Mesendoderm (in vitro differentiated cells): ENCODE measurements at regions not wholly inside any gene's neighbourhood (a gene's known extent, or its start where the extent isn't known, plus 50 kb on each side); places are given as distances from the start of the nearest gene placed in this dataset.

Source experiments
- DNase-seq: peaks from one replicate; pipeline ENCODE4 v3.0.0; 2013
- H2AK5ac ChIP-seq: 2 replicates; pipeline ENCODE4 v1.6.1; 2013; ENCODE audit warnings: low read length, inconsistent platforms
- H2BK120ac ChIP-seq: 2 replicates; pipeline ENCODE4 v1.6.1; 2013; ENCODE audit warnings: low read depth, mild to moderate bottlenecking, low read length, moderate library complexity, mixed read lengths
- H2BK15ac ChIP-seq: replicated peaks from 2 replicates; pipeline ENCODE4 v1.6.1; 2013; ENCODE audit warnings: low read depth, mild to moderate bottlenecking, moderate library complexity
- H2BK5ac ChIP-seq: 2 replicates; pipeline ENCODE4 v1.6.1; 2013; ENCODE audit warnings: low read length, inconsistent platforms
- H3K18ac ChIP-seq: 2 replicates; pipeline ENCODE4 v1.6.1; 2013; ENCODE audit warnings: mild to moderate bottlenecking, low read length, mixed read lengths
- H3K23ac ChIP-seq: one replicate; pipeline ENCODE4 v1.6.1; 2013; ENCODE audit warnings: low read length
- H3K27ac ChIP-seq: 2 replicates; pipeline ENCODE4 v1.5.1; 2013; ENCODE audit warnings: low read depth, mild to moderate bottlenecking, inconsistent platforms, low read length, moderate library complexity
- H3K27me3 ChIP-seq: 2 replicates; pipeline ENCODE4 v1.6.1; 2013; ENCODE audit warnings: low read length, control low read depth, mild to moderate bottlenecking, inconsistent platforms; ENCODE audit not compliant: insufficient read depth, poor library complexity
- H3K36me3 ChIP-seq: 2 replicates; pipeline ENCODE4 v1.6.1; 2013; ENCODE audit warnings: low read length, inconsistent platforms; ENCODE audit not compliant: control insufficient read depth, insufficient read depth
- H3K4ac ChIP-seq: one replicate; pipeline ENCODE4 v1.6.1; 2013; ENCODE audit warnings: low read depth, mild to moderate bottlenecking, low read length, moderate library complexity
- H3K4me1 ChIP-seq: 2 replicates; pipeline ENCODE4 v1.6.1; 2013; ENCODE audit warnings: low read depth, low read length, inconsistent platforms; ENCODE audit not compliant: control insufficient read depth
- H3K4me2 ChIP-seq: 2 replicates; pipeline ENCODE4 v1.6.1; 2013; ENCODE audit warnings: low read length
- H3K4me3 ChIP-seq: 2 replicates; pipeline ENCODE4 v1.5.1; 2013; ENCODE audit warnings: mild to moderate bottlenecking, low read length
- H3K56ac ChIP-seq: one replicate; pipeline ENCODE4 v1.6.1; 2013; ENCODE audit warnings: low read length
- H3K79me1 ChIP-seq: 2 replicates; pipeline ENCODE4 v1.6.1; 2013; ENCODE audit warnings: low read length, inconsistent platforms
- H3K79me2 ChIP-seq: 2 replicates; pipeline ENCODE4 v1.6.1; 2013; ENCODE audit warnings: mild to moderate bottlenecking, low read length; ENCODE audit not compliant: control insufficient read depth, insufficient read depth
- H3K9ac ChIP-seq: 2 replicates; pipeline ENCODE4 v1.6.1; 2013; ENCODE audit warnings: low read length, inconsistent platforms
- H4K5ac ChIP-seq: one replicate; pipeline ENCODE4 v1.6.1; 2013; ENCODE audit warnings: low read length
- H4K8ac ChIP-seq: one replicate; pipeline ENCODE4 v1.6.1; 2013; ENCODE audit warnings: low read depth, mild to moderate bottlenecking, control low read depth, low read length, moderate library complexity
- WGBS: extraction: QIAGEN DNeasy Blood & Tissue Kit; methylation state at CpG from one replicate; pipeline ENCODE4 v1.1.7; 2013; ENCODE audit warnings: low lambda C conversion rate, missing lambda C conversion rate; ENCODE audit not compliant: insufficient coverage; ENCODE audit errors: extremely low coverage; 5-methylcytosine and 5-hydroxymethylcytosine counted together

GRCh38 chrX:34072906-34073305, 59.2 kb downstream of the FAM47A start:
- Histone ChIP-seq H3K18ac (no peak overlapping the region), H2AK5ac (no peak overlapping the region), H3K36me3 (no peaks in the 10 kb centered on the region), H2BK5ac (no peak overlapping the region), H3K79me1 (no peaks in the 10 kb centered on the region), H3K4me1 (no peaks in the 10 kb centered on the region), H3K4me2 (no peak overlapping the region), H3K79me2 (no peaks in the 10 kb centered on the region), H3K4me3 (no peak overlapping the region), H4K5ac (no peak overlapping the region), H4K8ac (no peak overlapping the region), H2BK120ac (no peak overlapping the region), H3K4ac (no peak overlapping the region), H3K56ac (no peak overlapping the region), H3K27me3 (no peaks in the 10 kb centered on the region), H2BK15ac (no peak overlapping the region), H3K23ac (no peak overlapping the region), H3K9ac (no peak overlapping the region), H3K27ac (no peak overlapping the region)
- DNase-seq: no peak

- no peaks in the 10 kb centered on the region for H3K4me1 ChIP-seq
- no peak overlapping the region for H3K18ac ChIP-seq
- no peak overlapping the region for H3K9ac ChIP-seq
- no peak overlapping the region for H2BK5ac ChIP-seq
- no peak overlapping the region for H3K27ac ChIP-seq
- H3K79me1 ChIP-seq: no peaks in the 10 kb centered on the region
- H3K4me3 ChIP-seq: no peak overlapping the region
- H3K4me2 ChIP-seq: no peak overlapping the region
- no peaks in the 10 kb centered on the region for H3K27me3 ChIP-seq
- no peak overlapping the region for H4K8ac ChIP-seq
- no peak overlapping the region for H3K23ac ChIP-seq
- H3K79me2 ChIP-seq: no peaks in the 10 kb centered on the region
- WGBS: no CpG with 5 or more reads among the region's 1 CpG
- H3K4ac ChIP-seq: no peak overlapping the region
- no peak for DNase-seq
- no peaks in the 10 kb centered on the region for H3K36me3 ChIP-seq
- no peak overlapping the region for H2BK15ac ChIP-seq
- H2AK5ac ChIP-seq: no peak overlapping the region
- H2BK120ac ChIP-seq: no peak overlapping the region
- no peak overlapping the region for H3K56ac ChIP-seq
- no peak overlapping the region for H4K5ac ChIP-seq
These were observed 68.5 kb downstream of the FAM47A start for GRCh38 chrX:34063616-34064015.

GRCh38 chrX:34058005-34058404, 74.1 kb downstream of the FAM47A start:
- Histone ChIP-seq H3K36me3 (no peaks in the 10 kb centered on the region), H2BK120ac (no peak overlapping the region), H2BK5ac (no peak overlapping the region), H2AK5ac (no peak overlapping the region), H3K4ac (no peak overlapping the region), H3K56ac (no peak overlapping the region), H4K5ac (no peak overlapping the region), H3K27ac (no peak overlapping the region), H3K9ac (no peak overlapping the region), H3K23ac (no peak overlapping the region), H3K4me1 (no peaks in the 10 kb centered on the region), H2BK15ac (no peak overlapping the region), H4K8ac (no peak overlapping the region), H3K4me2 (no peak overlapping the region), H3K79me2 (no peaks in the 10 kb centered on the region), H3K27me3 (no peaks in the 10 kb centered on the region), H3K4me3 (no peak overlapping the region), H3K18ac (no peak overlapping the region), H3K79me1 (no peaks in the 10 kb centered on the region)
- DNase-seq: peak; percentile 1
- no CpG with 5 or more reads among the region's 2 CpGs for WGBS

GRCh38 chrX:34053931-34054330, 78.2 kb downstream of the FAM47A start:
- Histone ChIP-seq H2BK120ac (no peak overlapping the region), H3K27ac (no peak overlapping the region), H4K8ac (no peak overlapping the region), H3K23ac (no peak overlapping the region), H3K4ac (no peak overlapping the region), H2BK15ac (no peak overlapping the region), H4K5ac (no peak overlapping the region), H3K56ac (no peak overlapping the region), H2BK5ac (no peak overlapping the region), H3K79me1 (no peaks in the 10 kb centered on the region), H3K27me3 (no peaks in the 10 kb centered on the region), H3K36me3 (no peaks in the 10 kb centered on the region), H3K4me2 (no peak overlapping the region), H3K79me2 (no peaks in the 10 kb centered on the region), H3K18ac (no peak overlapping the region), H3K9ac (no peak overlapping the region), H3K4me1 (no peaks in the 10 kb centered on the region), H2AK5ac (no peak overlapping the region), H3K4me3 (no peak overlapping the region)
- peak; percentile 0 for DNase-seq
- WGBS: no CpG with 5 or more reads among the region's 4 CpGs
